ENCODE measurements at regions not wholly inside any gene's neighbourhood (a gene's known extent, or its start where the extent isn't known, plus 50 kb on each side); places are given as distances from the start of the nearest gene placed in this dataset.
"Not testable (repeated sequence)": the region's sequence is repeated elsewhere in the genome, so short reads cannot be mapped to it uniquely, and the experiment has no call there.

DNA sequence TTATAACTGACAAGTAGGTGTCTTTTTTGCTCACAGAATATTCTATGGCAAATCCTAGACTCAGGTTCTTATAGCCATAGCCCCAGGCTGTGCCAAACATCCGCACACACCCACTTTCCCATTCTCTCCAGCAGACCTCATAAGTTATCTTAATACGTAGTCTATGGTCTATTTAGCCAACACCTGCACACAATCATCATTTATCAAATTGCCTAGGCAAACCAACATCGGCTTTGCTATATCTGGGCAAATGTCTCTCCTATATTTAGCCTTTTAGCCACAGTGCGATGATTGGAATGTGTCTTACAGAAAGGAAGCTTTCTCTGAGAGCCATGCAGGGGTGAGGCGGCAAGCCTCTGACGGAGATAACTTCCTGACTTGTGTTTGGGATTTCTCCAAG is 128.0 kb downstream of the POTEC start:
- not testable (repeated sequence) for TF ChIP-seq CTCF, POLR2A (IDR thresholded peaks at IDR 0.05)

All from tibial nerve (tissue), 3 donors.